GM10248 (cell line): ENCODE measurements at regions not wholly inside any gene's neighbourhood (a gene's known extent, or its start where the extent isn't known, plus 50 kb on each side); places are given as distances from the start of the nearest gene placed in this dataset.

Source experiments
- CTCF ChIA-PET: fragments of 300-600 bp; sonication (Branson Sonifier 250); formaldehyde crosslinking; extraction: SDS; loops from one replicate; lab custom pipeline; 2021; ENCODE audit warnings: antibody characterized with exemption; lab: Yijun Ruan, JAX
- POLR2A ChIA-PET: fragments of 350-650 bp; sonication (Branson Sonifier 250); formaldehyde crosslinking; extraction: SDS; loops from one replicate; lab custom pipeline; 2020; ENCODE audit warnings: antibody characterized with exemption; lab: Yijun Ruan, JAX
- DNase-seq: peaks from one replicate; pipeline ENCODE4 v3.0.0; 2012; ENCODE audit errors: extremely low spot score
- TF ChIP-seq, protein P1 (sequence below): IDR thresholded peaks from 2 replicates; pipeline ENCODE4 v1.5.1; 2012; ENCODE audit warnings: mild to moderate bottlenecking, low read depth; ENCODE audit errors: extremely low read depth, missing control alignments, control extremely low read depth

DNA sequence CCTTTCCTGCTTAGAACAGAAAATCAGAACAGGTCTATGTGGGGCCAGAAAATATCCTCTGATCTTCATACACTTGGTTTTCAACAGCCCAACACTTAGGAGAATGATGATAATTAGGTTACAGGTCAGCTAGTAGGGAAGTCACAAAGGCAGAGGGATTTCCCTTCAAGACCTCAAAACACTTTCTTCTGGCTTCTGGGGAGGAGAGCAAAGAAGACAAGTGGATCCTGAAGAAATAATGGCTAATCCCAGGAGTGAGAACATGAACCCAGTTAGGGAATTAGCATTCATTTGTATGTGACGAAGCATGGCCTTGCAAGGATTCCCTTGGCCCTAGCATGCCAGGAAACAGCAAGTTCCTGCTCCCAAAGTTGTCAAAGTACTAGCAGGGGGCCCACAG, 223.3 kb downstream of the BCAT1 start:
- TF ChIP-seq, protein P1, sequence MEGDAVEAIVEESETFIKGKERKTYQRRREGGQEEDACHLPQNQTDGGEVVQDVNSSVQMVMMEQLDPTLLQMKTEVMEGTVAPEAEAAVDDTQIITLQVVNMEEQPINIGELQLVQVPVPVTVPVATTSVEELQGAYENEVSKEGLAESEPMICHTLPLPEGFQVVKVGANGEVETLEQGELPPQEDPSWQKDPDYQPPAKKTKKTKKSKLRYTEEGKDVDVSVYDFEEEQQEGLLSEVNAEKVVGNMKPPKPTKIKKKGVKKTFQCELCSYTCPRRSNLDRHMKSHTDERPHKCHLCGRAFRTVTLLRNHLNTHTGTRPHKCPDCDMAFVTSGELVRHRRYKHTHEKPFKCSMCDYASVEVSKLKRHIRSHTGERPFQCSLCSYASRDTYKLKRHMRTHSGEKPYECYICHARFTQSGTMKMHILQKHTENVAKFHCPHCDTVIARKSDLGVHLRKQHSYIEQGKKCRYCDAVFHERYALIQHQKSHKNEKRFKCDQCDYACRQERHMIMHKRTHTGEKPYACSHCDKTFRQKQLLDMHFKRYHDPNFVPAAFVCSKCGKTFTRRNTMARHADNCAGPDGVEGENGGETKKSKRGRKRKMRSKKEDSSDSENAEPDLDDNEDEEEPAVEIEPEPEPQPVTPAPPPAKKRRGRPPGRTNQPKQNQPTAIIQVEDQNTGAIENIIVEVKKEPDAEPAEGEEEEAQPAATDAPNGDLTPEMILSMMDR, result no peak
- CTCF ChIA-PET, result no interaction called here
- POLR2A ChIA-PET, result no interaction called here
- no peak for DNase-seq

DNA sequence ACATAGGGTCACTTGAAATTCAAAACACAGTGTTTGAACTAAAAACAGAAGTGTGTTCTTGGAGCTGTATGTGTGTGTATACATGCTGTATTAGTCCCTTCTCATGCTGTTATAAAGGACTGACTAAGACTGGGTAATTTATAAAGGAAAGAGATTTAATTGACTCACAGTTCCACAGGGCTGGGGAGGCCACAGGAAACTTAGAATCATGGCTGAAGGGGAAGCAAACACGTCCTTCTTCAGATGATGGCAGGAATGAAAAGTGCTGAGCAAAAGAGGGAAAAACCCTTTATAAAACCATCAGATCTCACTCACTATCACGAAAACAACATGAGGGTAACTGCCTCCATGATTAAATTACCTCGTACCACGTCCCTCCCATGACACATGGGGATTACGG, 224.1 kb downstream of the BCAT1 start:
- DNase-seq, result no peak
- ChIA-PET POLR2A (no interaction called here), CTCF (interaction anchor here (1.1 kb wide), 1 partner anchor 11 kb away, joined by 3 read pairs; no protein-coding TSS in a partner anchor)
- TF ChIP-seq, protein P1, result no peak

DNA sequence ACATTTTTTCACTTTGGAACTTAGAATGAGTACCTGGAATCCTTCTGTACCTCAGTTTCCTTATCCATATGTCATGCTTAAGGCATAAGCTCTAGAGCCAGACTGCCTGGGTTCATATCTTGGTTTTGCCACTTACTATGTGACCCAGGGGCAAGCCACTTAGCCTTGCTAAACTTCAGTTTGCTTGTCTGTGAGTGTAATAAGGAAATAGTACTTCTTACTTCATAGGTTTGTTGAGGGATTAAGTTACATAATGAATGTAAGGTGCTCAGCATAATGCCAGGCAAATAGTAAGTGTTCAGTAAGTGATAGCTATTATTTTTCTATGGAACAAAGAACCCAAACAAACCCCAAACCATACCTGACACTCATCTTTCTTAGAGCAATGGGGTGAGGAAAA, 225.1 kb downstream of the BCAT1 start:
- TF ChIP-seq, protein P1, result no peak
- POLR2A ChIA-PET, result no interaction called here
- CTCF ChIA-PET, result interaction anchor here (0.9 to 1.1 kb wide), 2 partner anchors 10 to 24 kb away, joined by 3 read pairs; no protein-coding TSS in a partner anchor
- no peak for DNase-seq

DNA sequence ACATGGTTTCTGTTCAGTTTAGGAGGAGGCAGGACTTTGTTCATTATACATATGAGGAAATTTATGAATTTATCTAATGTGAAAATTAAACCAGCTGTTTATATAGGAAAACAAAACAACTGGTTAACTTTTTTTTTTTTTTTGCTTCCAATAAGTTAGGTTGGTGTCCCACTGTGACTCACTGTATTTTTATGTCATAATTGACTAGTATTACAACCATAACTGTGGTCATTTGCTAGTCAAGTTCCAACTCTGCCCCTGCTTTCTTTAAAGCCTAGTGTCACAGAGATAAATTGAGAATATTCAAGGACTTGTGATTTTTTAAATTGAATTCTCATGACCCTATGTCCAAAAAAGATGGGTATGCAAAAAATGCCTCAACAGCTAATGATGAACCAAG, 227.7 kb downstream of the BCAT1 start:
- ChIA-PET POLR2A (no interaction called here), CTCF (interaction anchor here (1.0 to 1.1 kb wide), 2 partner anchors 11 to 25 kb away, joined by 3 to 4 read pairs; no protein-coding TSS in a partner anchor)
- DNase-seq, result no peak
- TF ChIP-seq, protein P1, result no peak

DNA sequence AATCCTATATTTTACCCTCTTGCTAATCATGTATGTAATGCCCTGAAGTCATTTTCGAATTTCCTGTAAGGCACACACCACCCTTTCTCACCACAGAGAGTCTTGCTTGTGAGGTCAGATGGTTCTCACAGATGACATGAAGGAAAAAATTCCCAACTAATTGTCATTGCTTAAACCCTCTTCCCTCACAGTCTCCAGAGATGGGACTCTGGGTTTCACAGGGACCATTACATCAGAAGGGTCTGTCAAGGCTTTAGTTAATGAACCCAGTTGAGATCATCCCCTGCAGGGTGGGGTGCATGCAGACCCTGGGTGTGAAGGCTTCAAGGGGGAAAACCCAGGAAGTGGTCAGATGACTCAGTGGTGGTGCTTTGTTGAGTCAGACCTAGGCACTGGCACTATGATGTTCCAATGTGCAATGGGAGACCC, 229.6 kb downstream of the BCAT1 start:
- ChIA-PET POLR2A (no interaction called here), CTCF (interaction anchor here (1.3 kb wide), 1 partner anchor 12 kb away, joined by 3 read pairs; no protein-coding TSS in a partner anchor)
- DNase-seq, result no peak
- TF ChIP-seq, protein P1, result no peak

DNA sequence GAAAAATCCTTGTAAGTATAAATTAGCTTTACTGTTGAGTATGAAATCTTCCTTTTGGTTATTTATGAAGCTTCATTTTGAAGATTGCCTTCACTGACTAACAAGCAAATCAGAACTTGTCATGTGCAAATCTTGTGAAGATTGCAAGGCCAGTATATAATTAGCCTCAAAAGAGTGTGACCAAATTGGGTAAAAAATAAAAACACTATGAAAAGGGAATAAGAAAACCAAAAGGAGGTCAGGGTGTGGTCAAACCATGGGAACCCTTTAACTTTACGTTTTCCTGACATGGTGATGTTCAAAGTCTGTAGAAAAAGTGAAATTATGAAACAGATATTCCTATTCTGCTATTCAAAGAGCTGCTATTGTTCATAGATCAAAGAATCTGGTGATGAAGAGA, 230.3 kb downstream of the BCAT1 start:
- ChIA-PET POLR2A (no interaction called here), CTCF (interaction anchor here (1.3 kb wide), 1 partner anchor 13 kb away, joined by 3 read pairs; no protein-coding TSS in a partner anchor)
- DNase-seq, result no peak
- TF ChIP-seq, protein P1, result no peak

DNA sequence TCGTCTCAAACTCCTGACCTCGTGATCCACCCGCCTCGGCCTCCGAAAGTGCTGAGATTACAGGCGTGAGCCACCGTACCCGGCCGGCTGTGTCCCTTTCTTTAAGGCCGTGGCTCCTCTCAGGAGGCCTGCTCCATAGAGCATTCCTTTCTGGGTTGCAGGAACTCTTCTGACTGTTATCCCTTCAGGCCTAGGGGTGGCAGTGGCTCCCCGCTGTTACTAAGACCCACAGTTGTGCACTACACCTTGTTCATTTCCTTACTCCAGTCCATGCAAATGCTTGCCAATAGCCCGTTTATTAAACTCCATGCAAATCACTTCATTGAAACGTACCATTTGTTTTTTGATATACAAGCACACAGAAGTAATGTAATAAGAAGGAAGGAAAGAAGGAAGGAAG, 234.7 kb downstream of the BCAT1 start:
- CTCF ChIA-PET, result interaction anchor here (1.0 to 1.3 kb wide), 2 partner anchors 10 to 17 kb away, joined by 3 read pairs; no protein-coding TSS in a partner anchor
- TF ChIP-seq, protein P1, result no peak
- POLR2A ChIA-PET, result no interaction called here
- no peak for DNase-seq
